ENCODE measurements at regions not wholly inside any gene's neighbourhood (a gene's known extent, or its start where the extent isn't known, plus 50 kb on each side); places are given as distances from the start of the nearest gene placed in this dataset.

GRCh38 chr6:82641677-82642076 is 278.1 kb downstream of the TPBG start:
- TF ChIP-seq CTCF (conservative IDR thresholded peaks at IDR 0.05 in 1 of 2, IDR thresholded peaks at IDR 0.05 in 1 of 2; ENCODE audit: extremely low read depth in 1 of 2, insufficient read depth in 1 of 2, low read depth in 1 of 2, low read length in 2 of 2) (no peak), EZH2 (IDR thresholded peaks at IDR 0.05; ENCODE audit: borderline replicate concordance, low read length) (no peak)
